ENCODE measurements at regions not wholly inside any gene's neighbourhood (a gene's known extent, or its start where the extent isn't known, plus 50 kb on each side); places are given as distances from the start of the nearest gene placed in this dataset.

GRCh38 chr12:98437806-98438595, 77.4 kb upstream of the TMPO start:
- TF ChIP-seq CTCF (conservative IDR thresholded peaks at IDR 0.05; ENCODE audit: low read length): no peak
- no peak for DNase-seq (ENCODE audit: low read depth)
- no peak overlapping the region for H3K4me3 ChIP-seq (ENCODE audit: low read length)

GRCh38 chr12:98438656-98439230, 76.6 kb upstream of the TMPO start:
- TF ChIP-seq CTCF (conservative IDR thresholded peaks at IDR 0.05; ENCODE audit: low read length): no peak
- no peak for DNase-seq (ENCODE audit: low read depth)
- H3K4me3 ChIP-seq (ENCODE audit: low read length): no peak overlapping the region

- no peak for TF ChIP-seq CTCF (conservative IDR thresholded peaks at IDR 0.05; ENCODE audit: low read length)
- DNase-seq (ENCODE audit: low read depth): peak; percentile 65
- H3K4me3 ChIP-seq (ENCODE audit: low read length): no peak overlapping the region
Observed at GRCh38 chr12:98439471-98439951, 75.9 kb upstream of the TMPO start.

- TF ChIP-seq CTCF (conservative IDR thresholded peaks at IDR 0.05; ENCODE audit: low read length): no peak
- DNase-seq (ENCODE audit: low read depth): peak; percentile 96
- H3K4me3 ChIP-seq (ENCODE audit: low read length): no peak overlapping the region
Observed at GRCh38 chr12:98439981-98440581, 75.3 kb upstream of the TMPO start.

- no peak overlapping the region for H3K4me3 ChIP-seq (ENCODE audit: low read length)
- TF ChIP-seq CTCF (conservative IDR thresholded peaks at IDR 0.05; ENCODE audit: low read length): no peak
- DNase-seq (ENCODE audit: low read depth): no peak
Observed at GRCh38 chr12:98446060-98446459, 69.3 kb upstream of the TMPO start.

GRCh38 chr12:98446682-98447081, 68.7 kb upstream of the TMPO start:
- no peak for TF ChIP-seq CTCF (conservative IDR thresholded peaks at IDR 0.05; ENCODE audit: low read length)
- peak; percentile 76 for DNase-seq (ENCODE audit: low read depth)
- no peak overlapping the region for H3K4me3 ChIP-seq (ENCODE audit: low read length)

All from AG10803 (cell line).